GM12891 (cell line): ENCODE measurements at regions not wholly inside any gene's neighbourhood (a gene's known extent, or its start where the extent isn't known, plus 50 kb on each side); places are given as distances from the start of the nearest gene placed in this dataset.

ENCODE experiments used
- PAX5 ChIP-seq: IDR thresholded peaks from 2 replicates; pipeline ENCODE4 v1.6.1; 2011; ENCODE audit warnings: low read length, moderate library complexity, mild to moderate bottlenecking; ENCODE audit not compliant: insufficient read depth, severe bottlenecking
- POLR2A ChIP-seq: IDR thresholded peaks from 2 replicates; pipeline ENCODE4 v1.6.1; 2011; ENCODE audit warnings: low read depth, low read length, control low read depth
- POLR2AphosphoS5 ChIP-seq: IDR thresholded peaks from 2 replicates; pipeline ENCODE4 v1.6.1; 2011; ENCODE audit warnings: low read depth, low read length, control low read depth

DNA sequence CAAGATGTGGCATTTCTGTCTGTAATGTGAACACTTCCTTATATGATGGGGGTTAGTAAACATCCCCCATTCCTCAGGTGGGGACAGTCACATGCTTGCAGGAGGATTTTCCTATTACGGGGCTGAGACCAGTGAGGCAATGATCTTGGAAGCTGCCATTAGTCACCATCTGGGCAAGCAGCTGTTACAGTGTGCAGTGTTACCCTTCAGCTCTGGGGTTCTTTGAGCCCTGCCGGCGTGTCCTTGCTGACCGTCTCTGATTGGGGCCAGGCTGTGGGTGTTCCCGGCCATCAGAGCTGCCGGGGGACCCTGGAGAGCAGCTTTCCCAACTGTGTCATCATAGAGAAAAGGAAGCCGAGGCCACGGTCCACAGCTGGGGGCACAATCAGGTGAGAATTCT is 126.8 kb upstream of the FAM20C start:
- TF ChIP-seq POLR2A (no peak), POLR2AphosphoS5 (no peak), PAX5 (no peak)
